HUDEP-2 (cell line): ENCODE measurements at regions not wholly inside any gene's neighbourhood (a gene's known extent, or its start where the extent isn't known, plus 50 kb on each side); places are given as distances from the start of the nearest gene placed in this dataset.

ENCODE experiments used
- DNase-seq, 76 experiments: peaks; one replicate each; lab custom pipeline; 2025; ENCODE audit not compliant: unreplicated experiment in 76 of 76; lab: John Stamatoyannopoulos, UW

DNA sequence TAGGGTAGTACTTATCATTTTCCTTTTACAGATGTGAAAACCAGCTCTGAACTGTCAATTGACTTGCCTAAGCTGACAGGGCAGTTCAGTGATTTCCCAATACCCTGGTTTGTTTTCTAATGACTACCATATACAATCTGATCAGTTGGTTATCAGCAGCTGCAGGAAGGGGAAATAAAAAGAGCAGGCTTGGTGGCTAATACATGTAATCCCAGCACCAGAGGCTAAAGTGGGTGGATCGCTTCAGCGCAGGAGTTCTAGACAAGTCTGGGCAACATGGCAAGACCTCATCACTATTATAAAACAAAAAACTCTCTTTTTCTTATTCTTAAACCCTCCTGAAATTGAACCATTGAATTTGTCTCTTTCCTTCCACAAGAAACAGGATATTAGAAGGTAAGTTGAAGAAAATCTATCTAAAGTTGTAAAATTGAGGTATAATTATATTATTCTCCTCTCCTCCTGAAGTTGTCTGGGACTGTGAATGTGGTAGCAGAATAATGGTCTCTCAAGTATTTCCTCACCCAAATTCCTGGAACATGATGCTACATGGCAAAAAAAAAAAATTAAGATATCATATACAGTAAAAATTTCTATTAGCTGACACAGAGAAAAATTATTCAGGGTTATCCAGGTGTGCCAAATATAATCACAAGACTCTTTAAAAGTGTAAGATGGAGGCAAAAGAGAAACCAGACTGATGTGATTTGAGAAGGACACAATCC, 1441.6 kb downstream of the SUCLG1 start:
- no peak for DNase-seq

- peak in 1 of 76 experiments; percentile 0 for DNase-seq
These were observed 1442.6 kb downstream of the SUCLG1 start for GRCh38 chr2:83016343-83017110.

GRCh38 chr2:83015900-83016299, 1443.2 kb downstream of the SUCLG1 start:
- DNase-seq, result no peak

GRCh38 chr2:83015035-83015715, 1443.9 kb downstream of the SUCLG1 start:
- DNase-seq, result no peak

DNA sequence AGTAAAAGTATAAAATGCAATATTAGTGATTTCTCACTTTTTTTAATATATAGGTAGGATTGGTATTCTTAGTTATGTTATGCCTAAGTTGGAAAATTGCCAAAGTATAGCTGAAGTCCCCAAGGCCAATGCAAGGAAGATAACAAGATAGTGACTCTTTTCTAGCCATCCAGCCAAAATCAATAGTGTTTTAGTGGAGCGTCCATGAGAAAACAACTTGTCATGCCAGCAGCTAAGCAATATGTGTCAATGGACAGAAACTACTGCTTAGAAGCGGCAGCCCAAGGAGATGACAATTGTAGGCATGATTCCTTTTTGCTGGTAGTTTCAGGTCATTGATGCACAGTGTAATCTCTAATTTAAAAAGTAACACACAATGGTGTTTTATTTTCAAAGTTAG, 1444.6 kb downstream of the SUCLG1 start:
- no peak for DNase-seq

DNA sequence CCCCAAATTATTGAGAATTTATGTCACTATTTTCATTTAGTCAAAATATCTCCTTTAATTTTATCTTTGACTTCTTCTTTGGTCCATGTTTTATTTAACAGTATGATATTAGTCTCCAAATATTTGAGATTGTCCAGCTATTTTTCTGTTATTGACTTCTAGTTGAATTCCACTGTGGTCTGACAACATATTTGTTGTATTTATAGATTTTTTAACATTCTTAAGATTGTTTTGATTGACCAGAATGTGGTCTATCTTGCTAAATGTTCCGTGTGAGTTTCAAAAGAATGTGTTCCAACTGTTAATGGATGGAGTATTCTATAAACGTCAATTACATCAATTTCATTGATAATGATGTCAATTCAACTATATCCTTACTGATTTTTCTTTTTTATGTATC, 1452.1 kb downstream of the SUCLG1 start:
- DNase-seq, result no peak

- DNase-seq, result no peak
These were observed 1455.5 kb downstream of the SUCLG1 start for GRCh38 chr2:83003555-83003954.

DNA sequence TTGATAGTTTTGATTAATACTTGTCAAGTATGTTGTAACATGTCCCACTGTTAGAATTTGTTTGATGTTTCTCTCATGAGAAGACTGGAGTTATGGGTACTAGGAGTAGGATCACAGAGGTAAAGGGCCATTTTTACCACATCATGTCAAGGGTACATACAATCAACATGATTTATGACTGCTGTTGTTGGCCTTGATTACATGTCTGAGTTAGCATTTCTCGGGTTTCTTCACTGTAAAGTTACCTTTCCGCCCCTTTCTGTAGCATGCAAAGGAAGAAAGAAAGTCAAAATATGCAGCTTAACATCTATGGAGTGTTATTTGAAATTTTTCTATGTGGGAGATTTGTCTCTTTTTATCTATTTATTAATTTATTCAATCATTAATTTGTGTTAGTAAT, 1456.4 kb downstream of the SUCLG1 start:
- no peak for DNase-seq

DNA sequence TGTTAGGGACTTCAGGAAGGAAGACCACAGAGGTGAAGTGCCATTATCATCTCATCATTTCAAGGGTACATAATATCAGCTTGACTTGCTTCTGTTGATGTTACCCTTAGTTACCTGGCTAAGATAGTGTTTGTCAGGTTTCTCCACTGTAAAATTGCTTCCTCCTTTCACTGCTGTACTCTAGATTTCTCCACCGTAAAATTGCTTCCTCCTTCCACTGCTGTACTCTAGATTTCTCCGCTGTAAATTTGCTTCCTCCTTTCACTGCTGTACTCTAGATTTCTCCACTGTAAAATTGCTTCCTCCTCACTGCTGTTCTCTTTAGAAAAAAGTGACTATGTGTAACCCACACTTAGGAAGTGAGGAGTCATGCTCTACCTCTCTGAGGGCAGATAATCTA, 1460.3 kb downstream of the SUCLG1 start:
- DNase-seq, result no peak

DNA sequence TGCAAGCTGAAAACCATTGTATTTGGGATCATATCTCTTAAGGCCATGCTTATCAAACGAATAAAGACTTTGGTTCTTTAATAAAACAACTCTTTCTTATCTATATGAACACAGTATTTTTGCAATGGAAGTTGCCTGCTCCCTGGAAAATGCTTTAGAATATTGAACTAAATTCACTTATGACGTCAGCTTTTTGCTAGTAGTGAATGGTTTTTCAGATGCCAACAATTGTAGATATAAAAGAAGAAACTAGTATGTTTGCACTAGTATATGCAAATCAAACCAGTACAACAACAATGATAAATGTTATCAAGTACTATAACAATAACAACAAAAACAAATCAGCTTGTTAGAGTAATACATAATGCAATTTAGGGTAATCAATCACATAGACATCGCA, 1462.9 kb downstream of the SUCLG1 start:
- DNase-seq, result no peak

GRCh38 chr2:82994151-82994550, 1464.9 kb downstream of the SUCLG1 start:
- no peak for DNase-seq

DNA sequence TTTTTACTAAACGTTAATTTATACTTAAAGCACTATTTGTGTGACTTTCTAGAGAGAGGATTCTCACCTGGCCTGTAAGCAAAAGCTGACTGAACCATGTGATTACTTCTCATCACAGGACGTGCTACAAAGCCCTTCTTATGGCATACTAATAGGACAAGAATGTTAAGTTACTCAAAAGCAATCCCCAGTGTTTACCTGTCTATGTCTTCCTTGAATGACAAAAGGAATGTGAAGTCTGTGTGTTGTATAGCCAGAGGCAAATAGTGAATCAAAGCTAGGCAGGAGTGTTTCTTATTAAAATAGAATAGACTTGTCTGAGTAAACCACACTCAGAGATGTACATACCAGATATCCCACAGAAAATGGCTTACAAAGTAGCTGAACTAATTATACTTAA, 1465.5 kb downstream of the SUCLG1 start:
- no peak for DNase-seq

- no peak for DNase-seq
These were observed 1466.1 kb downstream of the SUCLG1 start for GRCh38 chr2:82992968-82993367.

DNA sequence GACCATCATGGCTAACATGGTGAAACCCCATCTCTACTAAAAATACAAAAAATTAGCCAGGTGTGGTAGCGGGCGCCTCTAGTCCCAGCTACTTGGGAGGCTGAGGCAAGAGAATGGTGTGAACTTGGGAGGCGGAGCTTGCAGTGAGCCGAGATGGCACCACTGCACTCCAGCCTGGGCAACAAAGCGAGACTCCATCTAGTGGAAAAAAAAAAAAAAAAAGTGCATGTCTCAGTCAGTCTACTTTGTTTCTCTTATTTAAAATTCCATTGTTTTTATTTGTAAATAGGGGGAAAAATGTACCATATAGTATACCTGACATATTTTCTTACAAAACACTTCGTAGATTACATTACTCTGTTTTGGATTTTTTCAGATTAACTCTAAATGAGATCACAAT, 1471.4 kb downstream of the SUCLG1 start:
- peak in 2 of 76 experiments; percentile 1 for DNase-seq

GRCh38 chr2:82986899-82987298, 1472.2 kb downstream of the SUCLG1 start:
- no peak for DNase-seq

- no peak for DNase-seq
These were observed 1473.4 kb downstream of the SUCLG1 start for GRCh38 chr2:82985572-82986197.

GRCh38 chr2:82968358-82968757, 1490.7 kb downstream of the SUCLG1 start:
- DNase-seq, result no peak

- DNase-seq, result no peak
These were observed 1494.7 kb downstream of the SUCLG1 start for GRCh38 chr2:82964341-82964740.

DNA sequence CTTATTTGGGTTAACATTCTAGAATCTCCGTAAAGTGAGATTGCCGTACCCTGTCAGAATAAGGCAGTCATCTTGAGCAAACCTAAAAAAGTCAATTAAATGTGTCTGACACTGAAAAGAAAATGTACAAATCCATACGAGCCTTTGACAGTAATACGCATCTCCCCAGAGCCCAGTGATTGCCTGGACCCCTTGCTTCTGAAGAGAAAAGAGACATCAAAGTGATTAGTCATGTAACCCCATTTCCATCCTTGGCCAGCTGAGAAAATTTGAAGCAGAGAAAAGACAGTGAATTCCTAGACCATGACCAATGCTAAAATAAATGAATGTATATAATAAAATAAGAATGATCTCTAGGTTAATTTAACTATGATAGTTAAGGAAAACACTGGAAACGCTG, 1499.4 kb downstream of the SUCLG1 start:
- DNase-seq, result no peak

DNA sequence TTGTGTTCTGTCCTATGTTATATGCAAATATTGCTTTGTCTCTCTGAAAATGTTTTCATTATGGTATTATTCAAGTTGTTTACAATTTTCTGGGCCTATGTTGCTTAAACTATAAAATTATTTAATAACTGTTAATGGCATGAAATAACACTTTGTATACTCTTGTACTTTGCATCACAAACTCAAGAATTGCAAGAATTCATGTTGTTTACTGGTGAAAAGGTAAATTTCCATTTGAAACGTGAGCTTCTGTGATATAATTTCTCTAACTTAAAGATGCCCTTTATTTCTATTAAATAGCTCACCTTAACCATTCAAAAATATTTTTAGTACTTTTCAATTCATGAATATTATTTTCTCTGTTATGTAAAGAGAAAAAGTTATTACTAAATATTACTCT, 1504.2 kb downstream of the SUCLG1 start:
- no peak for DNase-seq

GRCh38 chr2:82939211-82939610, 1519.9 kb downstream of the SUCLG1 start:
- no peak for DNase-seq
